Loucy (cell line): ENCODE measurements at regions not wholly inside any gene's neighbourhood (a gene's known extent, or its start where the extent isn't known, plus 50 kb on each side); places are given as distances from the start of the nearest gene placed in this dataset.

Source experiments
- H2AFZ ChIP-seq: fragments of 200-600 bp; sonication (generic); 2 replicates; pipeline ENCODE4 v1.6.0; 2016; ENCODE audit warnings: antibody characterized with exemption, mild to moderate bottlenecking, low read length, moderate library complexity
- H3F3A ChIP-seq: fragments of 200-600 bp; 2 replicates; pipeline ENCODE4 v1.6.0; 2016; ENCODE audit warnings: antibody characterized with exemption, low read depth, mild to moderate bottlenecking
- H3K27me3 ChIP-seq: fragments of 200-600 bp; sonication (generic); 2 replicates; pipeline ENCODE4 v1.6.1; 2014; ENCODE audit warnings: low read length, mild to moderate bottlenecking; ENCODE audit not compliant: insufficient read depth, poor library complexity, severe bottlenecking
- H3K36me3 ChIP-seq: fragments of 200-600 bp; sonication (generic); 2 replicates; pipeline ENCODE4 v1.6.1; 2016; ENCODE audit warnings: low read length; ENCODE audit not compliant: insufficient read depth
- H3K4me1 ChIP-seq: fragments of 200-600 bp; sonication (generic); 2 replicates; pipeline ENCODE4 v1.5.1; 2014; ENCODE audit warnings: low read length, mild to moderate bottlenecking; ENCODE audit not compliant: insufficient read depth, poor library complexity, severe bottlenecking
- H3K4me2 ChIP-seq: fragments of 200-600 bp; sonication (generic); 2 replicates; pipeline ENCODE4 v1.6.0; 2014; ENCODE audit warnings: antibody characterized with exemption, low read length, low read depth, mild to moderate bottlenecking; ENCODE audit not compliant: poor library complexity, severe bottlenecking
- H3K4me3 ChIP-seq: fragments of 200-600 bp; sonication (generic); 2 replicates; pipeline ENCODE4 v1.5.1; 2014; ENCODE audit warnings: low read length, mild to moderate bottlenecking, mixed read lengths; ENCODE audit not compliant: poor library complexity, severe bottlenecking
- H3K79me2 ChIP-seq: fragments of 200-600 bp; sonication (generic); 2 replicates; pipeline ENCODE4 v1.6.1; 2014; ENCODE audit warnings: low read length; ENCODE audit not compliant: insufficient read depth
- H3K9ac ChIP-seq: fragments of 200-600 bp; sonication (generic); 2 replicates; pipeline ENCODE4 v1.6.0; 2014; ENCODE audit warnings: mild to moderate bottlenecking, low read depth, low read length, moderate library complexity; ENCODE audit not compliant: poor library complexity, severe bottlenecking
- H3K9me2 ChIP-seq: fragments of 200-600 bp; sonication (generic); replicated peaks from 2 replicates; pipeline ENCODE4 v1.6.1; 2016; ENCODE audit warnings: low read depth, low read length, mixed read lengths
- H3K9me3 ChIP-seq: fragments of 200-600 bp; sonication (generic); 2 replicates; pipeline ENCODE4 v1.6.1; 2014; ENCODE audit warnings: mild to moderate bottlenecking, antibody characterized with exemption, low read length, low read depth; ENCODE audit not compliant: insufficient read depth
- H4K20me1 ChIP-seq: fragments of 200-600 bp; sonication (generic); 2 replicates; pipeline ENCODE4 v1.6.0; 2014; ENCODE audit warnings: antibody characterized with exemption, low read length, mild to moderate bottlenecking; ENCODE audit not compliant: insufficient read depth, poor library complexity, severe bottlenecking
- CTCF ChIP-seq: fragments of 200-600 bp; sonication (generic); conservative IDR thresholded peaks from 2 replicates; pipeline ENCODE4 v1.5.1; 2014; ENCODE audit warnings: mild to moderate bottlenecking, antibody characterized with exemption, low read length
- EZH2phosphoT487 ChIP-seq: fragments of 200-600 bp; IDR thresholded peaks from 2 replicates; pipeline ENCODE4 v1.6.1; 2018; ENCODE audit warnings: antibody characterized with exemption, mild to moderate bottlenecking, moderate library complexity, borderline replicate concordance

DNA sequence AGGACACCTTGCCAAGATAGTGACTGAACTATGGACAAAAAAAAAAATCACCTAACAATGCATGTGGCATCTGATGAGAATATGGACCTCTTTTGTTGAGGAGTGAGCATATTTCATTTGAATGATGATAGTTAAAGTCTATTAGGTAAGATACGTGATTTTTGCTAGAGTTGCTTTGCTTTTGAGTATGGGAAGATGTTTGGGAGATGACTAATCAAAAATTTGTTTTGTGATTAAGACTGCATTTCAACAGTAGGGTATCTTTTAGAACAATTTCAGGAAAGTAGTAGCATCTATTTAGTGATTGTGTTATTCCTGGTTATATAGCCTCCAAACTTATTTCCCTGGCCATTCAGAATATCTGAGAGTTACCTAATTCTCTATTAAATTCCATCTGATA is 878.6 kb upstream of the CITED2 start:
- H3K9me3 ChIP-seq: no peaks in the 10 kb centered on the region
- no peak overlapping the region for H2AFZ ChIP-seq
- H3K36me3 ChIP-seq: no peaks in the 10 kb centered on the region
- H3K79me2 ChIP-seq: no peaks in the 10 kb centered on the region
- no peak overlapping the region for H3K9ac ChIP-seq
- H4K20me1 ChIP-seq: no peaks in the 10 kb centered on the region
- H3K4me1 ChIP-seq: no peaks in the 10 kb centered on the region
- no peak overlapping the region for H3K4me3 ChIP-seq
- no peaks in the 10 kb centered on the region for H3F3A ChIP-seq
- TF ChIP-seq EZH2phosphoT487 (no peak), CTCF (no peak)
- H3K9me2 ChIP-seq: no peaks in the 10 kb centered on the region; the same call in 1 of the 2 replicates
- H3K27me3 ChIP-seq: no peaks in the 10 kb centered on the region
- no peak overlapping the region for H3K4me2 ChIP-seq

- Histone ChIP-seq H3K9me2 (no peaks in the 10 kb centered on the region; the same call in 1 of the 2 replicates), H3K4me3 (no peak overlapping the region), H2AFZ (no peak overlapping the region), H3K9ac (no peak overlapping the region), H3K79me2 (no peaks in the 10 kb centered on the region), H4K20me1 (no peaks in the 10 kb centered on the region), H3K4me1 (no peaks in the 10 kb centered on the region), H3F3A (no peaks in the 10 kb centered on the region), H3K27me3 (no peaks in the 10 kb centered on the region), H3K9me3 (0 out of 2 replicates have a peak, but pooled peaks cover 3% of the 10 kb centered on the region), H3K4me2 (no peak overlapping the region), H3K36me3 (no peaks in the 10 kb centered on the region)
- TF ChIP-seq EZH2phosphoT487 (no peak), CTCF (no peak)
Observed at GRCh38 chr6:140252099-140252498, 877.7 kb upstream of the CITED2 start.

GRCh38 chr6:140245296-140246040 is 871.0 kb upstream of the CITED2 start:
- H3K79me2 ChIP-seq: no peaks in the 10 kb centered on the region
- TF ChIP-seq CTCF (no peak), EZH2phosphoT487 (no peak)
- H3K4me3 ChIP-seq: no peak overlapping the region

More at GRCh38 chr6:140245296-140246040, 871.0 kb upstream of the CITED2 start:
- Histone ChIP-seq H3K4me1 (no peaks in the 10 kb centered on the region), H3F3A (no peaks in the 10 kb centered on the region), H3K27me3 (no peaks in the 10 kb centered on the region), H3K9me3 (0 out of 2 replicates have a peak, but pooled peaks cover 3% of the 10 kb centered on the region), H3K4me2 (no peak overlapping the region), H3K9ac (no peak overlapping the region), H3K36me3 (no peaks in the 10 kb centered on the region), H3K9me2 (no peaks in the 10 kb centered on the region), H2AFZ (no peak overlapping the region), H4K20me1 (no peaks in the 10 kb centered on the region)
